ENCODE measurements at regions not wholly inside any gene's neighbourhood (a gene's known extent, or its start where the extent isn't known, plus 50 kb on each side); places are given as distances from the start of the nearest gene placed in this dataset.

GRCh38 chr12:34288963-34289345 lies 266.7 kb downstream of the ALG10 start:
- Histone ChIP-seq H3K36me3 (ENCODE audit: insufficient read depth, insufficient read length, low read length) (no peaks in the 10 kb centered on the region), H3K4me3 (ENCODE audit: insufficient read length, low read depth) (no peak overlapping the region), H3K27me3 (ENCODE audit: insufficient read depth, insufficient read length) (no peaks in the 10 kb centered on the region), H3K4me1 (ENCODE audit: insufficient read depth, insufficient read length) (no peaks in the 10 kb centered on the region), H3K9ac (ENCODE audit: insufficient read length, low read depth) (no peak overlapping the region), H3K9me3 (ENCODE audit: insufficient read depth, low read length) (peaks cover 28% of the 10 kb centered on the region)
- DNase-seq (ENCODE audit: low read depth, low spot score), result no peak
- TF ChIP-seq YY1 (IDR thresholded peaks at IDR 0.05; ENCODE audit: insufficient read depth, insufficient read length), result no peak
- no peak for TF ChIP-seq ZNF274 (IDR thresholded peaks at IDR 0.05; ENCODE audit: low read depth, low read length)
- TF ChIP-seq SUZ12 (IDR thresholded peaks at IDR 0.05; ENCODE audit: extremely low read depth, insufficient read depth, insufficient read length), result no peak

GRCh38 chr12:34289431-34290380 lies 267.4 kb downstream of the ALG10 start:
- peaks cover 20% of the 10 kb centered on the region for H3K9me3 ChIP-seq (ENCODE audit: insufficient read depth, low read length)
- H3K4me3 ChIP-seq (ENCODE audit: insufficient read length, low read depth), result no peak overlapping the region
- no peak for DNase-seq (ENCODE audit: low read depth, low spot score)
- no peaks in the 10 kb centered on the region for H3K36me3 ChIP-seq (ENCODE audit: insufficient read depth, insufficient read length, low read length)
- H3K27me3 ChIP-seq (ENCODE audit: insufficient read depth, insufficient read length), result no peaks in the 10 kb centered on the region
- no peak overlapping the region for H3K9ac ChIP-seq (ENCODE audit: insufficient read length, low read depth)
- TF ChIP-seq YY1 (IDR thresholded peaks at IDR 0.05; ENCODE audit: insufficient read depth, insufficient read length), result no peak
- no peak for TF ChIP-seq ZNF274 (IDR thresholded peaks at IDR 0.05; ENCODE audit: low read depth, low read length)
- no peak for TF ChIP-seq SUZ12 (IDR thresholded peaks at IDR 0.05; ENCODE audit: extremely low read depth, insufficient read depth, insufficient read length)
- no peaks in the 10 kb centered on the region for H3K4me1 ChIP-seq (ENCODE audit: insufficient read depth, insufficient read length)

- DNase-seq (ENCODE audit: low read depth, low spot score), result no peak
- no peak overlapping the region for H3K9ac ChIP-seq (ENCODE audit: insufficient read length, low read depth)
- H3K4me3 ChIP-seq (ENCODE audit: insufficient read length, low read depth), result no peak overlapping the region
- H3K4me1 ChIP-seq (ENCODE audit: insufficient read depth, insufficient read length), result no peaks in the 10 kb centered on the region
- H3K27me3 ChIP-seq (ENCODE audit: insufficient read depth, insufficient read length), result no peaks in the 10 kb centered on the region
- TF ChIP-seq SUZ12 (IDR thresholded peaks at IDR 0.05; ENCODE audit: extremely low read depth, insufficient read depth, insufficient read length) (no peak), ZNF274 (IDR thresholded peaks at IDR 0.05; ENCODE audit: low read depth, low read length) (no peak), YY1 (IDR thresholded peaks at IDR 0.05; ENCODE audit: insufficient read depth, insufficient read length) (no peak)
- H3K9me3 ChIP-seq (ENCODE audit: insufficient read depth, low read length), result peaks cover 13% of the 10 kb centered on the region
- H3K36me3 ChIP-seq (ENCODE audit: insufficient read depth, insufficient read length, low read length), result no peaks in the 10 kb centered on the region
Observed at GRCh38 chr12:34290381-34290995, 268.2 kb downstream of the ALG10 start.

GRCh38 chr12:34291001-34291400 lies 268.7 kb downstream of the ALG10 start:
- Histone ChIP-seq H3K4me3 (ENCODE audit: insufficient read length, low read depth) (no peak overlapping the region), H3K9ac (ENCODE audit: insufficient read length, low read depth) (no peak overlapping the region), H3K36me3 (ENCODE audit: insufficient read depth, insufficient read length, low read length) (no peaks in the 10 kb centered on the region), H3K9me3 (ENCODE audit: insufficient read depth, low read length) (peaks cover 7% of the 10 kb centered on the region), H3K27me3 (ENCODE audit: insufficient read depth, insufficient read length) (no peaks in the 10 kb centered on the region), H3K4me1 (ENCODE audit: insufficient read depth, insufficient read length) (no peaks in the 10 kb centered on the region)
- TF ChIP-seq SUZ12 (IDR thresholded peaks at IDR 0.05; ENCODE audit: extremely low read depth, insufficient read depth, insufficient read length) (no peak), YY1 (IDR thresholded peaks at IDR 0.05; ENCODE audit: insufficient read depth, insufficient read length) (no peak), ZNF274 (IDR thresholded peaks at IDR 0.05; ENCODE audit: low read depth, low read length) (no peak)
- DNase-seq (ENCODE audit: low read depth, low spot score), result no peak

GRCh38 chr12:34291426-34291901 lies 269.2 kb downstream of the ALG10 start:
- Histone ChIP-seq H3K27me3 (ENCODE audit: insufficient read depth, insufficient read length) (no peaks in the 10 kb centered on the region), H3K4me3 (ENCODE audit: insufficient read length, low read depth) (no peak overlapping the region), H3K36me3 (ENCODE audit: insufficient read depth, insufficient read length, low read length) (no peaks in the 10 kb centered on the region), H3K9ac (ENCODE audit: insufficient read length, low read depth) (no peak overlapping the region), H3K4me1 (ENCODE audit: insufficient read depth, insufficient read length) (no peaks in the 10 kb centered on the region), H3K9me3 (ENCODE audit: insufficient read depth, low read length) (peaks cover 3% of the 10 kb centered on the region; the same call in 1 of the 2 replicates)
- TF ChIP-seq SUZ12 (IDR thresholded peaks at IDR 0.05; ENCODE audit: extremely low read depth, insufficient read depth, insufficient read length), result no peak
- TF ChIP-seq ZNF274 (IDR thresholded peaks at IDR 0.05; ENCODE audit: low read depth, low read length), result no peak
- TF ChIP-seq YY1 (IDR thresholded peaks at IDR 0.05; ENCODE audit: insufficient read depth, insufficient read length), result no peak
- DNase-seq (ENCODE audit: low read depth, low spot score), result no peak

GRCh38 chr12:34292736-34293625 lies 270.7 kb downstream of the ALG10 start:
- no peak for TF ChIP-seq SUZ12 (IDR thresholded peaks at IDR 0.05; ENCODE audit: extremely low read depth, insufficient read depth, insufficient read length)
- TF ChIP-seq ZNF274 (IDR thresholded peaks at IDR 0.05; ENCODE audit: low read depth, low read length), result no peak
- no peak for TF ChIP-seq YY1 (IDR thresholded peaks at IDR 0.05; ENCODE audit: insufficient read depth, insufficient read length)
- no peaks in the 10 kb centered on the region for H3K4me1 ChIP-seq (ENCODE audit: insufficient read depth, insufficient read length)
- H3K27me3 ChIP-seq (ENCODE audit: insufficient read depth, insufficient read length), result no peaks in the 10 kb centered on the region
- no peak overlapping the region for H3K4me3 ChIP-seq (ENCODE audit: insufficient read length, low read depth)
- H3K36me3 ChIP-seq (ENCODE audit: insufficient read depth, insufficient read length, low read length), result no peaks in the 10 kb centered on the region
- no peak overlapping the region for H3K9ac ChIP-seq (ENCODE audit: insufficient read length, low read depth)
- DNase-seq (ENCODE audit: low read depth, low spot score), result peak; percentile 84
- no peaks in the 10 kb centered on the region for H3K9me3 ChIP-seq (ENCODE audit: insufficient read depth, low read length)
